22Rv1 (cell line): ENCODE measurements at regions not wholly inside any gene's neighbourhood (a gene's known extent, or its start where the extent isn't known, plus 50 kb on each side); places are given as distances from the start of the nearest gene placed in this dataset.

Source experiments
- H3K27ac ChIP-seq: fragments of 450-650 bp; 2 replicates; pipeline ENCODE4 v1.5.1; 2017
- ZFX ChIP-seq: fragments of 450-650 bp; IDR thresholded peaks from 2 replicates; pipeline ENCODE4 v1.6.1; 2017; ENCODE audit warnings: antibody characterized with exemption, borderline replicate concordance
- TF ChIP-seq, protein P1 (sequence below): fragments of 450-650 bp; IDR thresholded peaks from 2 replicates; pipeline ENCODE4 v1.5.1; 2017; ENCODE audit warnings: mild to moderate bottlenecking

DNA sequence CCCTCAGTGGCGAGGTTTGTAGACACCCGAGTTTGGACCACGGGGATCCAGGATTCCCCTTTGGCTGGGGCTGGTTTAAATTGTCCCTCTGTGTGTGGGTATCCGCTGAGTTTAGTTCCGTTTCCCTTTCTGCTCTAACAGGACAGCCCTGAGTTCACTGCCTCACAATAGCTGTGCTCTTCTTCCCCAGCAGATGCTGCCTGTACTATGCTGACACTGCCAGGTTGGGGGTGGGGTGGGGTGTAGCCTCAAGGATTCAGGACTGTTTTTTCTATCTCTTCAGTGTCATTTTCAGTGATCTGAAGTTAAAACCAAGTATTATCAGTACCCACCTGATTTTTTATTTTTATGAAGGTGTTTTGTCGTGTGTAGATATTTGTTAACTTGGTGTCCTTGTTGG, 655.0 kb downstream of the COL12A1 start:
- no peak overlapping the region for H3K27ac ChIP-seq
- no peak for TF ChIP-seq ZFX

- no peak overlapping the region for H3K27ac ChIP-seq
- TF ChIP-seq, protein P1, sequence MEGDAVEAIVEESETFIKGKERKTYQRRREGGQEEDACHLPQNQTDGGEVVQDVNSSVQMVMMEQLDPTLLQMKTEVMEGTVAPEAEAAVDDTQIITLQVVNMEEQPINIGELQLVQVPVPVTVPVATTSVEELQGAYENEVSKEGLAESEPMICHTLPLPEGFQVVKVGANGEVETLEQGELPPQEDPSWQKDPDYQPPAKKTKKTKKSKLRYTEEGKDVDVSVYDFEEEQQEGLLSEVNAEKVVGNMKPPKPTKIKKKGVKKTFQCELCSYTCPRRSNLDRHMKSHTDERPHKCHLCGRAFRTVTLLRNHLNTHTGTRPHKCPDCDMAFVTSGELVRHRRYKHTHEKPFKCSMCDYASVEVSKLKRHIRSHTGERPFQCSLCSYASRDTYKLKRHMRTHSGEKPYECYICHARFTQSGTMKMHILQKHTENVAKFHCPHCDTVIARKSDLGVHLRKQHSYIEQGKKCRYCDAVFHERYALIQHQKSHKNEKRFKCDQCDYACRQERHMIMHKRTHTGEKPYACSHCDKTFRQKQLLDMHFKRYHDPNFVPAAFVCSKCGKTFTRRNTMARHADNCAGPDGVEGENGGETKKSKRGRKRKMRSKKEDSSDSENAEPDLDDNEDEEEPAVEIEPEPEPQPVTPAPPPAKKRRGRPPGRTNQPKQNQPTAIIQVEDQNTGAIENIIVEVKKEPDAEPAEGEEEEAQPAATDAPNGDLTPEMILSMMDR = no peak
- TF ChIP-seq ZFX = no peak
Measured at GRCh38 chr6:74549746-74550145, 656.1 kb downstream of the COL12A1 start.

DNA sequence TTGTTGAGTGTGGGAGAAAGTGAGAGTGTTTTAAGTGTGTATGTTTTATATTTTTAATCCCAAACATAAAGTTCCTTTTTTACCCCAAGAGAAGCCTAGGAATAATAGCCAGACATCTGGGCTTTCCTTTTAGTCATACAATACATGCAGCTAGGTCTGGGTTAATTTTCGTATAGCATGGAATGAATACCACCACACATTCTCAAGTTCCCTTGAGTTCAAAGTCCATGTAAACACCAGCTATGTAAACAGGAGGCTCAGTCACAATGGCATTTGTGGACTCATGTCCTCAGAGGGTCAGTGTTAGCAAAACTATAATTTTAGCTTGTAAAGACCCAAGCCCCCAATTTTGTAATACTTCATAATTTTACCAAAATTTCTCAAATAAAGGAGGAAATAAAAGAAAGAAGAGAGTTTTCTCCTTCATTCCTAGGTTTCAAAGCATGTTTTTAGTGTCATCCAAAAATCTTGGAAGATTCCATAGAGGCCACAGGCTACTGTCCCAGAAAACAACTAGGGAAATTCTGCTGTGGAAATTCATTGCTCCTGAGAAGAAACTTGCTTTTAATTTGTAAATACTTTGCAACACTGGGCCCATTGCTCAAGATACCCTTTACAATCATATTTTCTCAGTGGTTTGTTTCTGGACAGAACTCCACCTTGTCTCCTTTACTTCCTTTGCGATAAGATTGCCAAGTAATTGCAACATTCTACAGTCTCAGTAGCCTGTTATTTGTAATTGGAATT, 671.2 kb downstream of the COL12A1 start:
- H3K27ac ChIP-seq = peak overlapping the region; percentile 90
- TF ChIP-seq ZFX = no peak
- TF ChIP-seq, protein P1 = no peak

DNA sequence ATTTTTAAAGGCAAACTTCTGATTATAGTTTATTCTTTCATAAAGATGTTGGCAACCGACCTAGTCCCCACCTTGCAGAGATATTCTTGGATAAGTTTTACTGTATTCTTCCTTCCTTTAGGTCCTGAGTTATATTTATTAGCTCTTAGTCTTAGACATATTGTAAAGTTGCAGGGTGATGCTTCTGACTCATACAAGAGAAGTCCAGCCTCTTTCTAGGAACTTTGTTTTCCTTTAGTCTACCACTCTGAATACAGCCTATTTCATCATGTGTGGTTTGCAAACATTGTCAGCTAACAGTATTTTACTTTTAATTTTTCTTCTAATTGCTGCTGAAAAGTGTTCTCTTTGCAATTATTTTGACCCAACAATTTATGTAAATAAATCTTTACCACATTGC, 686.7 kb downstream of the COL12A1 start:
- TF ChIP-seq, protein P1 = no peak
- no peak for TF ChIP-seq ZFX
- H3K27ac ChIP-seq = no peak overlapping the region

GRCh38 chr6:74518035-74518434, 687.8 kb downstream of the COL12A1 start:
- TF ChIP-seq, protein P1 = no peak
- TF ChIP-seq ZFX = no peak

GRCh38 chr6:74510878-74511277, 695.0 kb downstream of the COL12A1 start:
- TF ChIP-seq, protein P1 = no peak
- no peak for TF ChIP-seq ZFX
- H3K27ac ChIP-seq = no peak overlapping the region

More at GRCh38 chr6:74518035-74518434, 687.8 kb downstream of the COL12A1 start:
- no peak overlapping the region for H3K27ac ChIP-seq

GRCh38 chr6:74507649-74508048, 698.2 kb downstream of the COL12A1 start:
- H3K27ac ChIP-seq = no peak overlapping the region
- TF ChIP-seq ZFX = no peak
- TF ChIP-seq, protein P1 = no peak
